ENCODE measurements at regions not wholly inside any gene's neighbourhood (a gene's known extent, or its start where the extent isn't known, plus 50 kb on each side); places are given as distances from the start of the nearest gene placed in this dataset.

GRCh38 chr11:26245046-26245445 is 86.9 kb upstream of the ANO3 start:
- intact Hi-C loops (cut with DNase I) = no loop called here
- DNase-seq (ENCODE audit: low spot score) = no peak

DNA sequence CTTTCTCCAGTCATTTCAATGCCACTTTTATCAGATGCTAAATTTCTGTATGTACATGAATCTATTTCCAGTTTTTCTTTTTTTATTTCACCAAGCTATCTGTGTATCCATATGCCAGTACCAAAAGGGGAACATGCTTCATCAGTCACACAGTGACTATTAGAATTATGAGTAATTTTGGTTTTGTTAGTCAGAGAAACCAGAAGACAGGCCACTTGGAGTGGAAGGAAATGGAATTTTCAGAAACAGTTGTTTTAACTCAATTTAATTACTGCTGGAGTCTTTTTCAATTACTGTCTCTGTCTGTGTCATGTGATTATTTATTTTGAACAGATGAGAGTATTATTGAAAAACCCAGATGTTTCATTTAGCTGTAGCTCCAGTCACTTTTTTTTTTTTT is 84.6 kb upstream of the ANO3 start:
- intact Hi-C loops (cut with DNase I) = no loop called here
- DNase-seq (ENCODE audit: low spot score) = no peak

GRCh38 chr11:26248661-26249060 is 83.3 kb upstream of the ANO3 start:
- intact Hi-C loops (cut with DNase I) = no loop called here
- DNase-seq (ENCODE audit: low spot score) = no peak

DNA sequence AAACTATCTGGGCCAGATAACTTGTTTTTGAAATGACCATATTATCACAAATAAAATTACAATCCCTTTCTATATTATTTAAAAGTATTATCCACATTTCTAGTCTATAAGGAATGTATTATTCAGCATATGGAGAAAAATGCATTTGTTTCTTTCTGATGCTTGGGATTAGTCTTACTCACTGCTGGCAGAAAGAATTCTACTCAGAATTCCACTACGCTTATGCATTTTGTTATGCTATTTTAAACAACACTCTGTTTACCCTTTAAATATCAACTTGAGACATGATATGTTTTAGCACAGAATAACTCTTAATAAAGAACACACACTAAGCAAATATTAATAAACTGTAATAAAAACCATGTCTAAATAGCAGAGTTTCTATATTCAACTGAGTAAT is 77.6 kb upstream of the ANO3 start:
- intact Hi-C loops (cut with DNase I) = no loop called here
- no peak for DNase-seq (ENCODE audit: low spot score)

- no peak for DNase-seq (ENCODE audit: low spot score)
- intact Hi-C loops (cut with DNase I) = no loop called here
Observed at GRCh38 chr11:26263769-26264168, 68.2 kb upstream of the ANO3 start.

DNA sequence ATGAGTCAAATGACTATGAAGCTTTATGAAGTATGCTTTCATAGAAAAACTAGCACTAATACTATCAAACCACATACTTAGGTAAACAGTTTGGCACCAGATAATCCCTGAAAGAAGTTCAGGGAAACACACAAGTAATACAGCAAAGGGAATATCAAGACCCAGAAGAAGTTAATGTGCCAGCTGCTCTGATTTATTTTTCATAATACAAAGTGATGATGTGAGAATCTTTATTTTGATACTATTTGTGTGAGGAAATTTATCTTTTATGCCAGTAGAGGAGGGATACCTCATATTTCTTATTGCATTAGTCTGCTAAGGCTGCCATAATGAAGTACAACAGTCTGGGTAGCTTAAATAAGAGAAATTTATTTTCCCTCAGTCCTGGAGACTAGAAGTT is 67.7 kb upstream of the ANO3 start:
- intact Hi-C loops (cut with DNase I) = no loop called here
- no peak for DNase-seq (ENCODE audit: low spot score)

GRCh38 chr11:26268980-26269660 is 62.8 kb upstream of the ANO3 start:
- no peak for DNase-seq (ENCODE audit: low spot score)

GRCh38 chr11:26271666-26272065 is 60.3 kb upstream of the ANO3 start:
- DNase-seq (ENCODE audit: low spot score) = no peak
- intact Hi-C loops (cut with DNase I) = no loop called here

More at GRCh38 chr11:26268980-26269660, 62.8 kb upstream of the ANO3 start:
- intact Hi-C loops (cut with DNase I) = no loop called here

- DNase-seq (ENCODE audit: low spot score) = no peak
- intact Hi-C loops (cut with DNase I) = loop anchor here (5.0 kb wide), 1 partner anchor 295 kb away; no protein-coding TSS in a partner anchor
Observed at GRCh38 chr11:26276798-26277424, 55.0 kb upstream of the ANO3 start.

- no peak for DNase-seq (ENCODE audit: low spot score)
- intact Hi-C loops (cut with DNase I) = loop anchor here (5.0 kb wide), 1 partner anchor 296 kb away; no protein-coding TSS in a partner anchor
Observed at GRCh38 chr11:26278354-26278753, 53.6 kb upstream of the ANO3 start.

Data from cardiac septum (tissue), 1 donor.